Stomach (tissue), 4 donors: ENCODE measurements at regions not wholly inside any gene's neighbourhood (a gene's known extent, or its start where the extent isn't known, plus 50 kb on each side); places are given as distances from the start of the nearest gene placed in this dataset.

Experiments
- POLR2AphosphoS5 ChIP-seq, 3 donors: sonication (generic); formaldehyde crosslinking; IDR thresholded peaks; one replicate each; pipeline ENCODE4 v1.6.1; 2016; ENCODE audit warnings: antibody characterized with exemption in 3 of 3
- TF ChIP-seq, protein P1 (sequence below), 7 experiments: fragments of 450-650 bp in 4 of 7; fragments of 200-600 bp in 3 of 7; sonication (generic) in 3 of 7; IDR thresholded peaks; one replicate each; pipeline ENCODE4 v1.5.1; 2016 to 2019; ENCODE audit warnings: antibody characterized with exemption in 7 of 7, control low read depth in 2 of 7, mild to moderate bottlenecking in 1 of 7

DNA sequence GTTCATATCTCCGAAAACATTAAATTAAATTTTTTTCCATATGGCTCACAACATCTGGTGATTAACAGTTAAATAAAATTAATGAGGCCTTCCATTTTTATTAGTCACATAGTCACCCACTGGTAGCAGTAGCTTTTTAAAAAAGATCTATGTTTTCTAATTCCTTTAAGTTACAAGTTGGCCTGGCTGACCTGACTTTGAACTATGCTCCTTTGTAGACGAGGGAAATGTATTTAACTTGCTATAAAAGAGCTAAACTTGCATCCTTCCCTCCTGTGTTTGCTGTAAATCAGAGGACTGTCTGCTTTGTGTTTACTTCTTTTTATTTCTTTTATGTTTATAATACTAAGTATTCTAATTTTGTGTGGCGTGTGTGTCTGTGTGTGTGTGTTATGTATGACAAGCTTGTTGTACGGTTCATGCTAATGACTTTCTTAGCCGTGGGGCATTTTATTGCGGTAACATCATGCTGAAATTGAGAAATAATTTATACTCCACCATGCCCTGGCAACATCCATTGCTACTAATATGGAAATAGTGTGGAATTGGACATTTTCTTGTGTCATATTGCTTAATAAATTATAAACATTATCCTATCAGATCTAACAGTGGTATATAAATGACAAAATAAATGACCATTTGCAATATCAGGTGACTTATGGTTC is 241.7 kb downstream of the SNCA start:
- TF ChIP-seq, protein P1, sequence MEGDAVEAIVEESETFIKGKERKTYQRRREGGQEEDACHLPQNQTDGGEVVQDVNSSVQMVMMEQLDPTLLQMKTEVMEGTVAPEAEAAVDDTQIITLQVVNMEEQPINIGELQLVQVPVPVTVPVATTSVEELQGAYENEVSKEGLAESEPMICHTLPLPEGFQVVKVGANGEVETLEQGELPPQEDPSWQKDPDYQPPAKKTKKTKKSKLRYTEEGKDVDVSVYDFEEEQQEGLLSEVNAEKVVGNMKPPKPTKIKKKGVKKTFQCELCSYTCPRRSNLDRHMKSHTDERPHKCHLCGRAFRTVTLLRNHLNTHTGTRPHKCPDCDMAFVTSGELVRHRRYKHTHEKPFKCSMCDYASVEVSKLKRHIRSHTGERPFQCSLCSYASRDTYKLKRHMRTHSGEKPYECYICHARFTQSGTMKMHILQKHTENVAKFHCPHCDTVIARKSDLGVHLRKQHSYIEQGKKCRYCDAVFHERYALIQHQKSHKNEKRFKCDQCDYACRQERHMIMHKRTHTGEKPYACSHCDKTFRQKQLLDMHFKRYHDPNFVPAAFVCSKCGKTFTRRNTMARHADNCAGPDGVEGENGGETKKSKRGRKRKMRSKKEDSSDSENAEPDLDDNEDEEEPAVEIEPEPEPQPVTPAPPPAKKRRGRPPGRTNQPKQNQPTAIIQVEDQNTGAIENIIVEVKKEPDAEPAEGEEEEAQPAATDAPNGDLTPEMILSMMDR (IDR thresholded peaks at IDR 0.05) = no peak
- no peak for TF ChIP-seq POLR2AphosphoS5 (IDR thresholded peaks at IDR 0.05)
